T-cell (primary cell): ENCODE measurements at regions not wholly inside any gene's neighbourhood (a gene's known extent, or its start where the extent isn't known, plus 50 kb on each side); places are given as distances from the start of the nearest gene placed in this dataset.

Source experiments
- ATAC-seq, 4 experiments: fragments of 200-7000 bp in 3 of 4; fragments of 150-1000 bp in 1 of 4; cut with Tn5 transposase; replicated peaks in 1 of 4; 1 replicate in 3 of 4; 2 replicates in 1 of 4; pipeline ENCODE4 v1.10.0; 2021; ENCODE audit warnings: moderate library complexity in 3 of 4, mild to moderate bottlenecking in 2 of 4, moderate number of reproducible peaks in 1 of 4
- CTCF ChIA-PET, 2 donors: fragments of 300-600 bp; sonication (Branson Sonifier 250); formaldehyde crosslinking; loops; one replicate each; lab custom pipeline; 2022; ENCODE audit warnings: antibody characterized with exemption in 2 of 2; lab: Charles Lee
- POLR2A ChIA-PET, 2 donors: fragments of 300-600 bp; sonication (Branson Sonifier 250); formaldehyde crosslinking; loops; one replicate each; lab custom pipeline; 2022; ENCODE audit warnings: antibody characterized with exemption in 2 of 2; lab: Charles Lee
- DNase-seq, 35 experiments: peaks; one replicate each; pipeline versions ENCODE4 v3.0.0 to v3.0.0-alpha.2; 2013 to 2023
- H3K27ac ChIP-seq: one replicate; pipeline ENCODE4 v1.5.1; 2013; ENCODE audit warnings: low read length
- H3K27me3 ChIP-seq, 2 experiments: replicated peaks in 1 of 2; 1 replicate in 1 of 2; 2 replicates in 1 of 2; pipeline versions ENCODE4 v1.6.1 to v1.7.0; 2013; ENCODE audit warnings: low read length in 1 of 2, mixed read lengths in 1 of 2; ENCODE audit not compliant: control insufficient read depth in 2 of 2, insufficient read depth in 2 of 2; ENCODE audit errors: extremely low read depth in 1 of 2
- H3K36me3 ChIP-seq, 2 donors: 1 replicate in 1 of 2; 2 replicates in 1 of 2; pipeline versions ENCODE4 v1.6.1 to v1.7.0; 2013; ENCODE audit warnings: low read length in 1 of 2; ENCODE audit not compliant: control insufficient read depth in 2 of 2, insufficient read depth in 1 of 2; ENCODE audit errors: extremely low read depth in 1 of 2
- H3K4me1 ChIP-seq, 2 experiments: 1 replicate in 1 of 2; 2 replicates in 1 of 2; pipeline versions ENCODE4 v1.6.1 to v1.7.0; 2013; ENCODE audit warnings: low read length in 2 of 2, mixed read lengths in 1 of 2; ENCODE audit not compliant: insufficient read depth in 2 of 2, control insufficient read depth in 1 of 2; ENCODE audit errors: extremely low read depth in 1 of 2
- H3K4me3 ChIP-seq, 2 donors: 1 replicate in 1 of 2; 2 replicates in 1 of 2; pipeline versions ENCODE4 v1.5.1 to v1.7.0; 2013; ENCODE audit warnings: mild to moderate bottlenecking in 2 of 2, low read length in 1 of 2, moderate library complexity in 1 of 2; ENCODE audit not compliant: control insufficient read depth in 1 of 2; ENCODE audit errors: extremely low read depth in 1 of 2
- H3K9me3 ChIP-seq: 2 replicates; pipeline ENCODE4 v1.7.0; 2013
- H3K27ac Mint-ChIP-seq, 2 donors: one replicate each; pipeline ENCODE4 v1.8.0; 2020 to 2021; ENCODE audit warnings: mild to moderate bottlenecking in 2 of 2, mixed read lengths in 2 of 2
- H3K27me3 Mint-ChIP-seq, 2 donors: one replicate each; pipeline ENCODE4 v1.8.0; 2021 to 2022; ENCODE audit warnings: mixed read lengths in 2 of 2
- H3K36me3 Mint-ChIP-seq: one replicate; pipeline ENCODE4 v1.8.0; 2021; ENCODE audit warnings: mixed read lengths
- H3K4me1 Mint-ChIP-seq, 3 donors: one replicate each; pipeline ENCODE4 v1.8.0; 2020 to 2022; ENCODE audit warnings: mixed read lengths in 3 of 3, mild to moderate bottlenecking in 1 of 3
- H3K4me3 Mint-ChIP-seq, 3 donors: one replicate each; pipeline ENCODE4 v1.8.0; 2020 to 2022; ENCODE audit warnings: mild to moderate bottlenecking in 3 of 3, mixed read lengths in 3 of 3, moderate library complexity in 3 of 3
- H3K9me3 Mint-ChIP-seq, 3 donors: one replicate each; pipeline ENCODE4 v1.8.0; 2020 to 2022; ENCODE audit warnings: mixed read lengths in 3 of 3
- WGBS: methylation state at CpG from one replicate; pipeline ENCODE4 v1.1.5; 2013; ENCODE audit warnings: missing lambda C conversion rate; ENCODE audit not compliant: insufficient coverage; 5-methylcytosine and 5-hydroxymethylcytosine counted together

DNA sequence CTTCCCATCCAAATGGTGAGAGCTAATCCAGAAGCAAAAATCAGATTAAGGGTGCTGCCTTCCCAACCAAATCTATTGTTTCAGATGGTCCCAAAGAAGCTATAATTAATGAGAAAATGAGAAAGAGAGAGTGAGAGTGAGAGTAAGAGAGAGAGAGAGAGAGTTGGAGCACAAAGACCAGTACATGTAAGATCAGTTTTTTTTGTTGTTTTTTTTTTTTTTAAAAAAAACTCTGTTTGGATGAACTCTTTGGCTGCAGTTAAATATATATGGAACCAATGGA is 305.6 kb downstream of the PTEN start:
- Mint-ChIP-seq H3K27ac (no peak overlapping the region), H3K9me3 (peaks cover 3 to 7% (median 6%) of the 10 kb centered on the region in 3 donors), H3K4me1 (peaks cover 27 to 43% (median 30%) of the 10 kb centered on the region in 3 donors), H3K36me3 (peaks cover 2% of the 10 kb centered on the region), H3K4me3 (no peak overlapping the region), H3K27me3 (no peaks in the 10 kb centered on the region)
- CTCF ChIA-PET: no interaction called here
- Histone ChIP-seq H3K27me3 (no peaks in the 10 kb centered on the region), H3K36me3 (no peaks in the 10 kb centered on the region), H3K4me3 (no peak overlapping the region), H3K27ac (no peak overlapping the region), H3K9me3 (no peaks in the 10 kb centered on the region), H3K4me1 (peaks cover 3 to 14% of the 10 kb centered on the region in 2 experiments)
- ATAC-seq (no peak), DNase-seq (no peak)
- POLR2A ChIA-PET: no interaction called here

- peaks cover 3% of the 10 kb centered on the region for H3K9me3 ChIP-seq
- no peaks in the 10 kb centered on the region for H3K36me3 ChIP-seq
- Mint-ChIP-seq H3K9me3 (peaks cover 3 to 23% (median 19%) of the 10 kb centered on the region in 3 donors), H3K27me3 (no peaks in the 10 kb centered on the region), H3K4me3 (no peak overlapping the region), H3K4me1 (peaks cover 27 to 43% (median 30%) of the 10 kb centered on the region in 3 donors), H3K27ac (peak overlapping the region; percentile 35 to 72), H3K36me3 (peaks cover 11% of the 10 kb centered on the region)
- ChIA-PET POLR2A (interaction anchor here (0.5 to 0.7 kb wide), 2 partner anchors 104 to 1028 kb away, joined by 3 to 9 read pairs; no protein-coding TSS in a partner anchor), CTCF (no interaction called here)
- H3K27ac ChIP-seq: no peak overlapping the region
- no peak for DNase-seq
- no peaks in the 10 kb centered on the region for H3K27me3 ChIP-seq
- WGBS: no CpG with 5 or more reads among the region's 1 CpG
- peaks cover 3 to 14% of the 10 kb centered on the region in 2 experiments for H3K4me1 ChIP-seq
- ATAC-seq: peak in 1 of 4 experiments; percentile 41
- H3K4me3 ChIP-seq: no peak overlapping the region
Observed at GRCh38 chr10:88170628-88171027, 307.2 kb downstream of the PTEN start.

DNA sequence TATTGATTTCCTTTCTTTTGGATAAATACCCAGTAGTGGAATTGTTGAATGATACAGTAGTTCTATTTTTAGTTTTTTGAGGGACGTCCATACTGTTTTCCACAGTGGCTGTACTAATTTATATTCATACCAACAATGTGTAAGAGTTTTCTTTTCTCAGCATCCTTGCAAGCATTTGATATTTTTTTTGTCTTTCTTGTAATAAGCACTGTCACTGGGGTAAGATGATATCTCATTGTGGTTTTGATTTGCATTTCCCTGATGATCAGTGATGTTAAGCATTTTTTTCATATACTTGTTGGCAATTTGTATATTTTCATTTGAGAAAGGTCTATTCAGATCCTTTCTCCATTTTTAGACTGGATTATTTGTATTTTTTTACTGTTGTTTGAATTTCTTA is 308.7 kb downstream of the PTEN start:
- Mint-ChIP-seq H3K36me3 (peaks cover 11% of the 10 kb centered on the region), H3K27me3 (no peaks in the 10 kb centered on the region), H3K27ac (peak overlapping the region in 1 of 2 donors; percentile 62), H3K9me3 (peaks cover 9 to 35% (median 22%) of the 10 kb centered on the region in 3 donors), H3K4me1 (peaks cover 26 to 41% (median 27%) of the 10 kb centered on the region in 3 donors), H3K4me3 (no peak overlapping the region)
- H3K9me3 ChIP-seq: peaks cover 3% of the 10 kb centered on the region
- no peak overlapping the region for H3K27ac ChIP-seq
- ATAC-seq (peak in 1 of 4 experiments; percentile 48), DNase-seq (no peak)
- H3K4me3 ChIP-seq: no peak overlapping the region
- H3K4me1 ChIP-seq: peaks cover 3 to 14% of the 10 kb centered on the region in 2 experiments
- ChIA-PET POLR2A (no interaction called here), CTCF (no interaction called here)
- WGBS: no CpG with 5 or more reads among the region's 1 CpG
- no peaks in the 10 kb centered on the region for H3K36me3 ChIP-seq
- H3K27me3 ChIP-seq: no peaks in the 10 kb centered on the region

DNA sequence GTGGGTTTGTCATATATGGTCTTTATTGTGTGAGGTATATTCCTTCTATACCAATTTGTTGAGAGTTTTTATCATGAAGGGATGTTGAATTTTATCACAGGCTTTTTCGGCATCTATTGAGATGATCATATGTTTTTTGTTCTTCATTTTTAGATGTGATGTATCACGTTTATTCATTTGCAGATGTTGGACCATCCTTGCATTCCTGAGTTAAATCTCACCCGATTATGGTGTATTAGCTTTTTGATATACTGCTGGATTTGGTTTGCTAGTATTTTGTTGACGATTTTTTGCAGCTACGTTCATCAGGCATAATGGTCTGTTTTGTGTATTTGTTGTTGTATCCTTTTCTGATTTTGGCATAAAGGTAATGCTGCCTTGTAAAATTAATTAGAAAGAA is 311.0 kb downstream of the PTEN start:
- no peak overlapping the region for H3K27ac Mint-ChIP-seq
- ATAC-seq: no peak
- CTCF ChIA-PET: no interaction called here
- no peak overlapping the region for H3K27ac ChIP-seq
- peaks cover 25 to 37% (median 26%) of the 10 kb centered on the region in 3 donors for H3K4me1 Mint-ChIP-seq
- peaks cover 3 to 14% of the 10 kb centered on the region in 2 experiments for H3K4me1 ChIP-seq
- H3K9me3 ChIP-seq: peaks cover 3% of the 10 kb centered on the region
- POLR2A ChIA-PET: no interaction called here
- H3K27me3 ChIP-seq: no peaks in the 10 kb centered on the region
- no peak for DNase-seq
- no peaks in the 10 kb centered on the region for H3K27me3 Mint-ChIP-seq
- no peak overlapping the region for H3K4me3 Mint-ChIP-seq
- no peaks in the 10 kb centered on the region for H3K36me3 ChIP-seq
- peaks cover 12 to 41% (median 23%) of the 10 kb centered on the region in 3 donors for H3K9me3 Mint-ChIP-seq
- WGBS: 82% methylated on average over 2 of the region's 5 CpGs
- H3K4me3 ChIP-seq: no peak overlapping the region
- H3K36me3 Mint-ChIP-seq: peaks cover 8% of the 10 kb centered on the region

DNA sequence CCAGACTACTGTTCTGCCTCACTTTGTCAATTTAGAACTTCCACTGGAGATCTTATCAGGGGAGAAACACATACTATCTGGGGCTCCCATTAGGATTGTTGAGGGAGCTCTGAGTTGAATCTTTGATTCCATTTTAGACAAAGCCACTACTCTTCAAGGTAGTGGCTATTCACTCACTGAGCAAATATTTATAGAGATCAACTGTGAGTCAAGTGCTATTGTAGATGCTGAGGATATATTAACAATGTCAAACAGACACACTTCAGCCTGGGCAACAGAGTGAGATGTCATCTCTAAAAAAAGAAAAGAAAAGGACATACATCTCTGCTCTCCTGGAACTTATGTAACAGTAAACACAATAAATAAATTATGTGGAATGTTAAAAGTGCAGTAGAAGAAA is 315.3 kb downstream of the PTEN start:
- no peak for DNase-seq
- Histone ChIP-seq H3K27ac (no peak overlapping the region), H3K4me3 (no peak overlapping the region), H3K9me3 (peaks cover 3% of the 10 kb centered on the region), H3K4me1 (no peaks in the 10 kb centered on the region), H3K36me3 (no peaks in the 10 kb centered on the region), H3K27me3 (no peaks in the 10 kb centered on the region)
- Mint-ChIP-seq H3K4me3 (no peak overlapping the region), H3K9me3 (peaks cover 12 to 41% (median 21%) of the 10 kb centered on the region in 3 donors), H3K4me1 (no peaks in the 10 kb centered on the region), H3K27ac (no peak overlapping the region), H3K27me3 (no peaks in the 10 kb centered on the region), H3K36me3 (peaks cover 8% of the 10 kb centered on the region)
- no peak for ATAC-seq
- POLR2A ChIA-PET: no interaction called here
- CTCF ChIA-PET: interaction anchor here in 1 of 2 donors (1.1 kb wide), 1 partner anchor 346 kb away, joined by 4 read pairs; no protein-coding TSS in a partner anchor

DNA sequence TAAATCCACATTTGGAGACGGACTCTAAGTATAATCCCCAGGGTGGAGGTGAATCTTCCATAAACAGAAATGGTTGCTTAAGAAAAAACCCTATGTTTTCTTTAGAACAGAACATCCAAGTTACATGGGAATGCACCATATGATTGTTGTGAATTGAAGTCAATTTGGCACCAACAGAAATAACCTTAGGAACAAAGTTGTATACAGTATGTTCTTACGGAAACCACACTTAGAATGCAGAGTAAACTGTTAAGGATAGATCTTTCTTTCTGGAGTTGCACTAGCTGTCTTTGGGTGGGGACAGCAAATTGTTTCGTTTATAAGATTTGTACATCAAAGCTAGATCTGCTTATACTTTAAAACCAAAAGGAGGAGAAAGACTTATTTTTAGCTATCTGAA is 316.4 kb downstream of the PTEN start:
- Histone ChIP-seq H3K4me1 (no peaks in the 10 kb centered on the region), H3K36me3 (no peaks in the 10 kb centered on the region), H3K9me3 (no peaks in the 10 kb centered on the region), H3K27ac (no peak overlapping the region), H3K4me3 (no peak overlapping the region), H3K27me3 (no peaks in the 10 kb centered on the region)
- ChIA-PET CTCF (interaction anchor here in 1 of 2 donors (1.1 kb wide), 1 partner anchor 347 kb away, joined by 4 read pairs; no protein-coding TSS in a partner anchor), POLR2A (no interaction called here)
- ATAC-seq (no peak), DNase-seq (no peak)
- Mint-ChIP-seq H3K4me3 (no peak overlapping the region), H3K27ac (no peak overlapping the region), H3K4me1 (no peaks in the 10 kb centered on the region), H3K9me3 (peaks cover 12 to 32% (median 13%) of the 10 kb centered on the region in 3 donors), H3K27me3 (no peaks in the 10 kb centered on the region), H3K36me3 (peaks cover 4% of the 10 kb centered on the region)
- no CpG with 5 or more reads among the region's 3 CpGs for WGBS
